GM13977 (cell line): ENCODE measurements at regions not wholly inside any gene's neighbourhood (a gene's known extent, or its start where the extent isn't known, plus 50 kb on each side); places are given as distances from the start of the nearest gene placed in this dataset.
"Not testable (repeated sequence)": the region's sequence is repeated elsewhere in the genome, so short reads cannot be mapped to it uniquely, and the experiment has no call there.

ENCODE experiments used
- DNase-seq: peaks from one replicate; pipeline ENCODE4 v3.0.0; 2012; ENCODE audit warnings: low spot score
- in situ Hi-C: fragments of 300-500 bp; cut with MboI; formaldehyde crosslinking; loops from one replicate; pipeline ENCODE4 v1.12.0; 2022; ENCODE audit warnings: low sequenced_read_pairs, low pct_unique_long_range_greater_than_20kb, mixed read lengths, inconsistent platforms; ENCODE audit not compliant: unreplicated experiment
- TF ChIP-seq, protein P1 (sequence below): IDR thresholded peaks from 2 replicates; pipeline ENCODE4 v1.5.1; 2012; ENCODE audit warnings: mild to moderate bottlenecking, control low read depth; ENCODE audit not compliant: insufficient read depth; ENCODE audit errors: extremely low read depth, missing control alignments

DNA sequence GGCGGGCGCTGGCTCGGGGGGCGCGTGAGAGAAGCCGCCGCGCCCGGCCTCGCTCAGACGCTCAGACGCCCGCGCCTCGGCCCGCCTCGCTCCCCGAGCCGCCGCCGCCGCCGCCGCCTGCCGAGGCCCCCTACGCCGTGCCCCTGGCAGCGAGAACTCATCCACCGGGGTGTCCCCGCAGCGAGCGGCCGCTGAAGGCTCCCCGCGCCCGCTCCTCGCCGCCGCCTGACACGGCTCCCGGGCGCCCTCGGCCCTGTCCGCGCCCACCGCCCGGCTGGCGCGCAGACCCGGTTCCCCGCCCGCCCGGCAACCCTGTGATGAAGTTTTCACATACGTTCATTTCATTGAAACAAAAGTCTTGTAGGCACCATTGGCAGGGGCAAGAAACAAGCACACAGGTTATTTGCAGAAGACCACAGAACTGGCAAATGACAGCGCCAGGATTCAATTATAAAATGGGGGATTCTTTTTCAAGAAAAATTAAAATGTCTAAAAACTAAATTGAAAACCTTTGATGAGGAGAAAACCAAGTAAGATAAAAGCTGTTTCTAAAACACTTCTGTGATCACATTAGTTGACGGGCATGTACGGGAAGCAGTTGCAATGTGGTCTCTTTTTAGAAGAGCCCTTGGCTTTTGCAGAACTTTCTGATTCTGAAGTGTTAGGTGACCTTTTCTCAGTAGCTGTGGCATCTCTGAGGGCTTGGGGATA is 50.5 kb upstream of the TUBA3D start:
- TF ChIP-seq, protein P1, sequence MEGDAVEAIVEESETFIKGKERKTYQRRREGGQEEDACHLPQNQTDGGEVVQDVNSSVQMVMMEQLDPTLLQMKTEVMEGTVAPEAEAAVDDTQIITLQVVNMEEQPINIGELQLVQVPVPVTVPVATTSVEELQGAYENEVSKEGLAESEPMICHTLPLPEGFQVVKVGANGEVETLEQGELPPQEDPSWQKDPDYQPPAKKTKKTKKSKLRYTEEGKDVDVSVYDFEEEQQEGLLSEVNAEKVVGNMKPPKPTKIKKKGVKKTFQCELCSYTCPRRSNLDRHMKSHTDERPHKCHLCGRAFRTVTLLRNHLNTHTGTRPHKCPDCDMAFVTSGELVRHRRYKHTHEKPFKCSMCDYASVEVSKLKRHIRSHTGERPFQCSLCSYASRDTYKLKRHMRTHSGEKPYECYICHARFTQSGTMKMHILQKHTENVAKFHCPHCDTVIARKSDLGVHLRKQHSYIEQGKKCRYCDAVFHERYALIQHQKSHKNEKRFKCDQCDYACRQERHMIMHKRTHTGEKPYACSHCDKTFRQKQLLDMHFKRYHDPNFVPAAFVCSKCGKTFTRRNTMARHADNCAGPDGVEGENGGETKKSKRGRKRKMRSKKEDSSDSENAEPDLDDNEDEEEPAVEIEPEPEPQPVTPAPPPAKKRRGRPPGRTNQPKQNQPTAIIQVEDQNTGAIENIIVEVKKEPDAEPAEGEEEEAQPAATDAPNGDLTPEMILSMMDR: no peak
- in situ Hi-C loops: no loop called here
- no peak for DNase-seq

DNA sequence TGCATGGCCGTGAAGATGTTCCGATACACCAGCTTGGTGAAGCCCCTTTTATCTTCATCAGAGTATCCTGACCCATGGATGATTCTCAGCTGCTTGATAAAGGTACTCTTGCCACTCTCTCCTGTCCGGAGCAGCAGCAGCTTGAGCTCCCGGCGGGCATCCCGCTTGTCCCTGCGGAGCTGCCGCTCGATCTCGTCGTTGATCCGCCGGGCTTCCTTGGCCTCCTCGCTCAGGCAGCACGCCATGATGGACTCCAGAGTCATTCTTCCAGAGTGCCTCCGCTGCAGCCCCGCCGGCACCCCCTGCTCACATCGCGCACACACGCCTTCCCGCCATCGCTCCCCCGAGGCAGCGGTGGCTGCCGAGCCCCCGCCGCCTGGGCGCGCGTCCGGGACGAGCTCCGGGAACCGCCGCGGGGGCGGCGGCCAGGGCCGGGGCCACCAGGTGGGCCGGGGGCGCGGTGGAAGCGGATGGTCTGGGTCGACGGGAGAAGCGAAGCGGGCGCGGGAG is 51.3 kb upstream of the TUBA3D start:
- DNase-seq, in situ Hi-C loops: not testable (repeated sequence)

DNA sequence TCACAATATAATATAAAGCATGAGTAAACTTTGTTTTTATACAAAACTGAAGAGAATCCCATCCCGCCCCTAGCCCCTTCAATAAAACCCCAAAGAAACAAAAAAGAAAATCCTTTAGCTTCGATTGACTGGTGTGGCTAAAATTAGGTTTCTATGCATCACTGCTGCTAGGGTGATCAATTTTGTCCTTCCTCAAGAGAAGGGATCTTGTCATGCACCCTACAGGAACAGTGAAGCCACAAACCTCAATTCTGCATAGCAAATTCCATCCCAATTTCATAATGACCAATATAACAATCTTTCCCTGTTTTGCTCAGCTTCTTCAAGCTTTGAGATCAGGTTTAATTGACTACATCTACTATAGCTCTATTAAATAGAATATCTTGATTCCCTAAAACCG is 55.2 kb upstream of the TUBA3D start:
- in situ Hi-C loops, DNase-seq: not testable (repeated sequence)

DNA sequence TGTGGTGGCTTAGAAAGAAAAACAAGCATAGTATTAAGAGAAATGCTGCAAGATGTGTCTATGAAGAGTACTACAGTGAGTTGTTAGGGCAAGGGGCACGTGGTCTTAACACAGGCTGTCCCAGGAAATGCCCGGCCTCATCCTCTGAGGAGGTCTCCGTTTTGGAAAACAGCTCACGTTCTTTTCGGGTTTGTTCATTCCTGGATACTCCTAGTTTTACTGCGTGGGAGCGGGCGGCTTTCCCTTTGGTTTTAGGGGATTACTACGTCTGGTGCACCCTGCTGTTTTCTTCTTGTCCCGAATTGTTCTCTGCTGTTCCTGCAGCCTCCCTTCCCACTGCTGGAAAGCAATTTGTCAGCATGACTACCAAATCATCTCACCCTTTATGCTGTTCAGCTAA is 55.5 kb upstream of the RAB6D start:
- in situ Hi-C loops: loop anchor here (10.0 kb wide), 1 partner anchor 255 kb away; no protein-coding TSS in a partner anchor
- TF ChIP-seq, protein P1: no peak
- no peak for DNase-seq

DNA sequence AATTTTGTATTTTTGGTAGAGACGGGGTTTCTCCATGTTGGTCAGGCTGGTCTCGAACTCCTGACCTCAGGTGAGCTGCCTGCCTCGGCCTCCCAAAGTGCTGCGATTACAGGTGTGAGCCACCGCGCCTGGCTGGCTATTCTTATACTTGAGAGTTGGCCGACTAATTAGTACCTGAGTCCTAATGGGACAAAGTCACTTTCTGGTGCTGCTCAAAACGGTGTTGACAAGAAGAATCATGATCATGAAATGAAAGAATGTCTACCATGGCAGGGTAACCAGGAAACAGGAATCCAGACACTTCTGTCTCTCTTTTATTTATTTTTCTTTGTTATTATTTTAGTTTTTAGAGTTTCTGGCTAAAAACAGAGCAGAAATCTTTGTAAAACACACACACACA is 54.7 kb upstream of the RAB6D start:
- in situ Hi-C loops: loop anchor here (10.0 kb wide), 1 partner anchor 256 kb away; no protein-coding TSS in a partner anchor
- TF ChIP-seq, protein P1: no peak
- DNase-seq: no peak

DNA sequence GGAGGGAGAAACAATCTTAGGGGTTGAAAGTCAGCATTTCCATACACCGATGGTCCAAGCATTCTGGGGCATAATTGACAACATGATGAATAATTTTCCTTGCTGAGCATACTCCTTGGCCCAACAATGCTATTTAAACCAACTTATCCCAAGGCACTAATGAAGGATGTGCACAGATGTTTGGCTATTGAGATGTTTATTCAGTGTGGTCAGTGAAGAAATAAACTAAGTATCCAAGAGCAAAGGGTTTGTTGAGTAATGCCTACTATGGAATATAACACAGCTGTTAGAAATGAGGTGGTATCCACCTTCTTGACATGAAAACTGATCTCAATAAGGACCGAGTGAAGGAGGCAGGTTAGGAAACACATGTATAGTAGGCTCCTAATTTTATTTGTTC is 53.9 kb upstream of the RAB6D start:
- in situ Hi-C loops: loop anchor here (10.0 kb wide), 1 partner anchor 257 kb away; no protein-coding TSS in a partner anchor
- TF ChIP-seq, protein P1: no peak
- DNase-seq: no peak

DNA sequence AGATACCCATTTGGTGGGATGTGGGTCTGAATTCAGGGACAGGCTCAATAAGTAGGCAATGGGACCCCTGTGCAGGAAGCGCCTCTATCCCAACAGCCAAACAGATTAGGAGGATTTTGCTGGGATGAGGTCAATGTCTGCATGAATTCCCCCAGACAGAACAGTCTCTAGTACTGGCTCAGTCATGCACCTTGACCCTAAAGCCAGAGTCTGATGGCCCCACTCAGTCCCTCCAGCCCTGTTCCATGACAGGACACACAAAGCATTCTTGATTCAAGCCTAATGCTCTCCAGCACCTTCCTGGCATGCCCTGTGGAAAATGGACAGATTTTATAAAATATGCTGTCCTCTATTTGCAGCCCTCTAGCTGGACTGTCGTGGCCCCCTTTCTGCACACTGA is 49.8 kb upstream of the RAB6D start:
- DNase-seq: no peak
- TF ChIP-seq, protein P1: no peak
- in situ Hi-C loops: loop anchor here (10.0 kb wide), 1 partner anchor 261 kb away; no protein-coding TSS in a partner anchor
